Immature natural killer cell (primary cell): ENCODE measurements at regions not wholly inside any gene's neighbourhood (a gene's known extent, or its start where the extent isn't known, plus 50 kb on each side); places are given as distances from the start of the nearest gene placed in this dataset.
A peak's percentile ranks its signal among the peaks of the same experiment; 100 is the strongest.

Experiments used
- DNase-seq, 3 donors: peaks; one replicate each; pipeline ENCODE4 v3.0.0; 2022; ENCODE audit warnings: mixed read lengths in 1 of 3
- H3K27ac Mint-ChIP-seq, 6 donors: one replicate each; pipeline ENCODE4 v1.8.0; 2020; ENCODE audit warnings: mixed read lengths in 6 of 6, mild to moderate bottlenecking in 5 of 6, inconsistent platforms in 4 of 6, moderate library complexity in 3 of 6
- H3K27me3 Mint-ChIP-seq, 3 donors: one replicate each; pipeline ENCODE4 v1.8.0; 2020 to 2021; ENCODE audit warnings: low read depth in 3 of 3, mild to moderate bottlenecking in 3 of 3, mixed read lengths in 3 of 3, moderate library complexity in 3 of 3, inconsistent platforms in 1 of 3
- H3K36me3 Mint-ChIP-seq, 3 donors: one replicate each; pipeline ENCODE4 v1.8.0; 2020; ENCODE audit warnings: mixed read lengths in 3 of 3, inconsistent platforms in 2 of 3, mild to moderate bottlenecking in 2 of 3
- H3K4me1 Mint-ChIP-seq, 2 donors: one replicate each; pipeline ENCODE4 v1.8.0; 2020; ENCODE audit warnings: inconsistent platforms in 2 of 2, mild to moderate bottlenecking in 2 of 2, mixed read lengths in 2 of 2, moderate library complexity in 1 of 2
- H3K4me3 Mint-ChIP-seq, 5 donors: one replicate each; pipeline ENCODE4 v1.8.0; 2020; ENCODE audit warnings: mild to moderate bottlenecking in 5 of 5, mixed read lengths in 5 of 5, inconsistent platforms in 3 of 5, moderate library complexity in 3 of 5
- H3K9me3 Mint-ChIP-seq, 6 donors: one replicate each; pipeline ENCODE4 v1.8.0; 2020; ENCODE audit warnings: mild to moderate bottlenecking in 6 of 6, mixed read lengths in 6 of 6, inconsistent platforms in 4 of 6, moderate library complexity in 3 of 6

- Mint-ChIP-seq H3K36me3 (no peaks in the 10 kb centered on the region), H3K4me1 (no peaks in the 10 kb centered on the region), H3K27me3 (peaks cover 5 to 11% (median 11%) of the 10 kb centered on the region in 3 donors), H3K27ac (no peak overlapping the region), H3K4me3 (no peak overlapping the region), H3K9me3 (no peaks in the 10 kb centered on the region)
- no peak for DNase-seq
Observed at GRCh38 chr1:38128926-38129453, 82.4 kb upstream of the POU3F1 start.

DNA sequence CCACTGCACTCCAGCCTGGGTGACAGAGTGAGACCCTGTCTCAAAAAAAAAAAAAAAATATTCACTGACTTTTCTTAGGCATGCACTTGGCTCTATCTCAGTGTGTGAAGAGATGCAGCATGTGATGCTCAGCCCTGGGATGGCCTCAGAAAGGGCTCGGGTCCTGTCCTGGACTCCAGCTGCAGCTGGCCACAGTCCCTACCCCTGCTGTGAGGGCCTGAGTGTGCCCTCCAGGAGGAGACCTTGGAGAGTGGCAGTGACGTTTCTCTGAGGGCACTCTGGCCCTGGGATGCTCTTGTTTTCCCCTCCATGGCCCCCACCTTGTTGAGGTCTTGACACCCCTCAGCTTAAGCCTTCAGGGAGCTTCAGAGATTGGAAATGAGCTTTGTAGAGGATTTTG lies 81.9 kb upstream of the POU3F1 start:
- Mint-ChIP-seq H3K4me1 (no peaks in the 10 kb centered on the region), H3K9me3 (no peaks in the 10 kb centered on the region), H3K27me3 (peaks cover 5 to 11% (median 9%) of the 10 kb centered on the region in 3 donors), H3K36me3 (no peaks in the 10 kb centered on the region), H3K27ac (no peak overlapping the region), H3K4me3 (no peak overlapping the region)
- no peak for DNase-seq

DNA sequence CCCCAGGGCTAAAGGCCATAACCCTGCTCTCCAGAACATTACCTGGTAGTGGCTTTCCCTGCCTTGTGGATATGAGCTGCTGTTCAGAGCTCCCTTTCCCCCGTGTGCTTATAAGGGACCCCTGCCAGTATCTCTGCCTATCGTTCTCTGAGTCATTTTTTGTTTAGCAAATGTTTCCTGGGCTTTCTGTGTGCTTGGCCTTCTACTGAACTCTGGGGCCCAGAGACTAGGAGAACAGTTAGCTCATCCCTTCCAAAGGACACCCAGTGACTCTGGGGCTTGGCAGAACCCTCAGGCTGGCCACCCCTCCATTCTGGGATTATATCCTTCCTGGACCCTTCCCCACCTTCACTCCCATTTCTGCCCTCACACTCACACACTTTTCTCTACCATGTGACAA lies 80.8 kb upstream of the POU3F1 start:
- H3K27ac Mint-ChIP-seq, result no peak overlapping the region
- peaks cover 2 to 13% (median 6%) of the 10 kb centered on the region in 3 donors for H3K27me3 Mint-ChIP-seq
- no peak overlapping the region for H3K4me3 Mint-ChIP-seq
- H3K4me1 Mint-ChIP-seq, result no peaks in the 10 kb centered on the region
- H3K36me3 Mint-ChIP-seq, result no peaks in the 10 kb centered on the region
- no peaks in the 10 kb centered on the region for H3K9me3 Mint-ChIP-seq
- DNase-seq, result no peak

DNA sequence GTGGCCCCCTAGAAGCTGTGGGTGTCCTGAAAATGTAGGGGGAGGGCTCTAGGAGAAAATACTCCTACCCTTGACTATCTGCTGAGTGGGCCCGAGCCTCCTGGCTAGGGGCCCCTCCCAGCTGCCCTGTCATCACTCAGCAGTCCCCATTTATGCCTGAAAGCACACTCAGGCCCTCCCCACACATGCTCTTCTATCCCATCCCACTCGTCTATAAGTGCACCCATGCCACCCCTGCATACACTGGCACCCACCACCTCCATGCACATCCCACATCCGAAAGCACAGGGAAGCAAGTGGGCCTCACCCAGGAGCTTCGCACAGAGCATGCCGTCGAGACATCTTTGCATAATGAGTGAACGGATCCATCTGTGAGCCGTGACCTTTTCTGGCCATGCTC lies 80.4 kb upstream of the POU3F1 start:
- H3K4me1 Mint-ChIP-seq, result no peaks in the 10 kb centered on the region
- peaks cover 2 to 10% (median 6%) of the 10 kb centered on the region in 3 donors for H3K27me3 Mint-ChIP-seq
- H3K27ac Mint-ChIP-seq, result no peak overlapping the region
- no peak for DNase-seq
- H3K36me3 Mint-ChIP-seq, result no peaks in the 10 kb centered on the region
- no peaks in the 10 kb centered on the region for H3K9me3 Mint-ChIP-seq
- no peak overlapping the region for H3K4me3 Mint-ChIP-seq

- no peak overlapping the region for H3K4me3 Mint-ChIP-seq
- no peaks in the 10 kb centered on the region for H3K36me3 Mint-ChIP-seq
- no peaks in the 10 kb centered on the region for H3K9me3 Mint-ChIP-seq
- no peak for DNase-seq
- no peak overlapping the region for H3K27ac Mint-ChIP-seq
- H3K4me1 Mint-ChIP-seq, result no peaks in the 10 kb centered on the region
- H3K27me3 Mint-ChIP-seq, result peaks cover 2 to 7% (median 3%) of the 10 kb centered on the region in 3 donors
Observed at GRCh38 chr1:38125837-38126520, 79.4 kb upstream of the POU3F1 start.

GRCh38 chr1:38125016-38125415 lies 78.4 kb upstream of the POU3F1 start:
- Mint-ChIP-seq H3K36me3 (no peaks in the 10 kb centered on the region), H3K27me3 (peaks cover 3 to 7% (median 4%) of the 10 kb centered on the region in 3 donors), H3K4me3 (no peak overlapping the region), H3K9me3 (no peaks in the 10 kb centered on the region), H3K27ac (no peak overlapping the region), H3K4me1 (no peaks in the 10 kb centered on the region)
- DNase-seq, result no peak

- H3K27ac Mint-ChIP-seq, result no peak overlapping the region
- H3K4me1 Mint-ChIP-seq, result no peaks in the 10 kb centered on the region
- peaks cover 3 to 9% (median 4%) of the 10 kb centered on the region in 3 donors for H3K27me3 Mint-ChIP-seq
- DNase-seq, result no peak
- H3K9me3 Mint-ChIP-seq, result no peaks in the 10 kb centered on the region
- H3K4me3 Mint-ChIP-seq, result no peak overlapping the region
- no peaks in the 10 kb centered on the region for H3K36me3 Mint-ChIP-seq
Observed at GRCh38 chr1:38123356-38124135, 77.0 kb upstream of the POU3F1 start.

DNA sequence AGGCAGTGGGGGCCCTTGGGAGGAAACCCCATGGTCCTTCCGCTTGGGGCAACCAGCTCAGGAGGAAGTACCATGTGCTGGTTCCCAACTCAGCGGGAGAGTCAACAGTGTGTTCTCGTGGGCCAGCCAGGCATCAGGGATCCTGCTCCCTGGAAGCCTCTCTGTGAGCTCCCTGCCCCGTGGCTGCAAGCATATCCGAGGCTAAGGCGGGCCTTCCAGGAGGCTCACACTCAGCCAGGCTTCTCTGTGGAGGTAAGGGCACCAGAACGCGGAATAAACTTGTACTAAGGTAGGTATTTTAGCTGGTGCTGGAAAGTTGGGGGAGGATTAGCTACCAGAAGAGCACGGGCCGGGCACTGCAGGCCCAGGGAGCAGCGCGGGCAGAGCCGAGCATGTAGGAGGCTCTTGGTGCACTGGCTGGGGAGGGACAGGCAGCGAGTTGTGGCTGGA lies 74.7 kb upstream of the POU3F1 start:
- DNase-seq, result no peak
- no peak overlapping the region for H3K27ac Mint-ChIP-seq
- no peak overlapping the region for H3K4me3 Mint-ChIP-seq
- H3K36me3 Mint-ChIP-seq, result no peaks in the 10 kb centered on the region
- peaks cover 1 to 9% (median 3%) of the 10 kb centered on the region in 3 donors for H3K27me3 Mint-ChIP-seq
- H3K4me1 Mint-ChIP-seq, result no peaks in the 10 kb centered on the region
- H3K9me3 Mint-ChIP-seq, result no peaks in the 10 kb centered on the region

DNA sequence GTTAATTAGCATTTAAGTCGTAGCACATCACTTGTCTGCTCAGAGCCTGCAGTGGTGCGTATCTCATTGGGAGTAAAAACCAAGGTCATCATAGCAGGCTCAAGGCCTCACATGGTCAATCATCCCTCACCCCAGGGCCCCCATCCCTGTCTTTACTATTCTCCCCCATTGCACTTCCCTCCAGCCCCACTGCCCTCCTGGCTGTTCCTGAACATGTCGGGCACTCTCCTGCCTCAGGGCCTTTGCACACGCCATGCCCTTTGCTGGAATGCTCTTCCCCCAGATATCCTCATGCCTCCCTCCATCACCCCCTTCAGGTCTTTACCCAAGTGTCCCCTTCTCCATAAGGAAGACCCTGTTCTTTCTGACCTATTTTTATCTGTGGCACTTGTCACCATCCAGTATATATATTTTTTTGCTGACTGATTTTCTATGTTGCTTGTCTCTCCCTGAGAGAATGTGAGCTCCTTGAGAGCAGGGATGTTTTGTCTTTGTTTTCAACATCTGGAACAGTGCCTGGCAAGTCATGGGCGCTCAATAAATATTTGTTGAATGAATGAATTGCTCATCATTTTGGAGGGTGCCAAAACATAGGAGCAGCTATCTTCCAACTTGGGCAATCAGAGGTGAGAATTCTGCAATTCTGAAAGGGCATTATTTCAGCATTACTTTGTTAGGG lies 74.1 kb upstream of the POU3F1 start:
- Mint-ChIP-seq H3K4me3 (no peak overlapping the region), H3K9me3 (no peaks in the 10 kb centered on the region), H3K27ac (no peak overlapping the region), H3K27me3 (peaks cover 1 to 9% (median 3%) of the 10 kb centered on the region in 3 donors), H3K4me1 (no peaks in the 10 kb centered on the region), H3K36me3 (no peaks in the 10 kb centered on the region)
- no peak for DNase-seq

- Mint-ChIP-seq H3K36me3 (no peaks in the 10 kb centered on the region), H3K27me3 (peaks cover 1 to 5% (median 3%) of the 10 kb centered on the region in 3 donors), H3K9me3 (no peaks in the 10 kb centered on the region), H3K4me3 (no peak overlapping the region), H3K27ac (peak overlapping the region in 1 of 6 donors; percentile 27), H3K4me1 (peaks cover 6 to 12% of the 10 kb centered on the region in 2 donors)
- DNase-seq, result no peak
Observed at GRCh38 chr1:38118976-38119375, 72.4 kb upstream of the POU3F1 start.

DNA sequence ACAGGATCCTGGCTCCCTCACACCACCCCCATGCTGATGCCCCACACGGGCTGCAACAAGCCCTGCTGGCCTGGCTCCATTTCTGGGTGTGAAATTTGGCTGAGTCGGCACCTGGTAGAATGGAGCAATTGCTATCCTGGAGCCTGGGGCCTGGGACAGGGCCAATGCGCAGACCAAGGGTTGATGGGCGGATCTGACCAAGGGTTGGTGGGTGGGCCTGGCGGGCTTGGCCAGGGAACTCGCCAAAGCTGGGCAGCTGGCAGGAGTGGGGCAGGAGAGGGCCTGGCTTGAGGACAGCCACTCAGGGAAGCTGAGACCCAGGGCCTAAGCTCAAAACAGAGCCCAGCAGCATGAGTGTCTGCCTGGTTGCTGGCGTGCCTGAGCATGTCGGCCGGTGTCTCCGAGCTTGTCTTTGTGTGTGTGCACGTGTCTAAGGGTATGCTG lies 70.9 kb upstream of the POU3F1 start:
- DNase-seq, result no peak
- no peak overlapping the region for H3K4me3 Mint-ChIP-seq
- H3K27me3 Mint-ChIP-seq, result peaks cover 1 to 3% (median 2%) of the 10 kb centered on the region in 3 donors
- H3K27ac Mint-ChIP-seq, result no peak overlapping the region
- H3K4me1 Mint-ChIP-seq, result peaks cover 6 to 18% of the 10 kb centered on the region in 2 donors
- no peaks in the 10 kb centered on the region for H3K9me3 Mint-ChIP-seq
- no peaks in the 10 kb centered on the region for H3K36me3 Mint-ChIP-seq

GRCh38 chr1:38115682-38116202 lies 69.1 kb upstream of the POU3F1 start:
- no peak overlapping the region for H3K27ac Mint-ChIP-seq
- no peak for DNase-seq
- H3K4me3 Mint-ChIP-seq, result peak overlapping the region in 1 of 5 donors; percentile 38
- peaks cover 6 to 18% of the 10 kb centered on the region in 2 donors for H3K4me1 Mint-ChIP-seq
- H3K9me3 Mint-ChIP-seq, result no peaks in the 10 kb centered on the region
- no peaks in the 10 kb centered on the region for H3K36me3 Mint-ChIP-seq
- peaks cover 0 to 5% (median 2%) of the 10 kb centered on the region in 3 donors for H3K27me3 Mint-ChIP-seq

DNA sequence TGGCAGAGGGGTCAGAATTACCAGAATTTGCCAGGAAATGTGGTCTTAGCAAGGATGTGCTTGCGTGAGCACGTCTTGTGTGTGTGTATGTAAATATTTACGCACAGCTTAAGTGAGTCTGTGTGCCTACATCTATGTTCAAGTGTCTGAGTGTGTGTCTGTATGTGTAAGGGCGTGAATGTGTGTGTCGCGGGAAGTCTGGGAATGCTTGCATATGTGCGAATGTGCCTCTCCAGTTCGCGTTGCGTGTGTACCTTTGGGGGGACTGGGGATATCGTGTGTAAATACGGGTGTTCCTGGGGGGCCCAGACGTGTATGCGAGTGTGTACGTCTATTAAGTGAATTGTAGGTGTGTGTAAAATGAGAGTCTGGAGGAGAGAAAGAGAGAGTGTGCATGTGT lies 68.6 kb upstream of the POU3F1 start:
- DNase-seq, result no peak
- Mint-ChIP-seq H3K27me3 (peaks cover 0 to 4% (median 2%) of the 10 kb centered on the region in 3 donors), H3K4me1 (peaks cover 6 to 18% of the 10 kb centered on the region in 2 donors), H3K27ac (no peak overlapping the region), H3K4me3 (no peak overlapping the region), H3K36me3 (no peaks in the 10 kb centered on the region), H3K9me3 (no peaks in the 10 kb centered on the region)
